Activated naive CD8-positive, alpha-beta T cell treated with anti-CD3 and anti-CD28 coated beads for 36 hours (primary cell): ENCODE measurements at regions not wholly inside any gene's neighbourhood (a gene's known extent, or its start where the extent isn't known, plus 50 kb on each side); places are given as distances from the start of the nearest gene placed in this dataset.

ENCODE experiments used
- DNase-seq: peaks from one replicate; pipeline ENCODE4 v3.0.0; 2021
- H3K27ac Mint-ChIP-seq: one replicate; pipeline ENCODE4 v1.8.0; 2022; ENCODE audit warnings: mild to moderate bottlenecking, moderate library complexity, mixed read lengths
- H3K27me3 Mint-ChIP-seq: one replicate; pipeline ENCODE4 v1.8.0; 2022; ENCODE audit warnings: mild to moderate bottlenecking, mixed read lengths
- H3K36me3 Mint-ChIP-seq: one replicate; pipeline ENCODE4 v1.8.0; 2021; ENCODE audit warnings: mild to moderate bottlenecking, mixed read lengths
- H3K4me1 Mint-ChIP-seq: one replicate; pipeline ENCODE4 v1.8.0; 2021; ENCODE audit warnings: mixed read lengths
- H3K4me3 Mint-ChIP-seq: one replicate; pipeline ENCODE4 v1.8.0; 2022; ENCODE audit warnings: mild to moderate bottlenecking, moderate library complexity, mixed read lengths
- H3K9me3 Mint-ChIP-seq: one replicate; pipeline ENCODE4 v1.8.0; 2022; ENCODE audit warnings: mixed read lengths

- Mint-ChIP-seq H3K36me3 (peaks cover 2% of the 10 kb centered on the region), H3K4me3 (no peak overlapping the region), H3K27me3 (peaks cover 24% of the 10 kb centered on the region), H3K9me3 (no peaks in the 10 kb centered on the region), H3K4me1 (no peaks in the 10 kb centered on the region), H3K27ac (no peak overlapping the region)
- no peak for DNase-seq
Measured at GRCh38 chr22:48900626-48901025, 927.0 kb downstream of the BRD1 start.

GRCh38 chr22:48900327-48900597 is 927.4 kb downstream of the BRD1 start:
- no peaks in the 10 kb centered on the region for H3K4me1 Mint-ChIP-seq
- H3K9me3 Mint-ChIP-seq, result no peaks in the 10 kb centered on the region
- no peak for DNase-seq

GRCh38 chr22:48899523-48900326 is 927.9 kb downstream of the BRD1 start:
- Mint-ChIP-seq H3K36me3 (peaks cover 2% of the 10 kb centered on the region), H3K27ac (no peak overlapping the region), H3K9me3 (no peaks in the 10 kb centered on the region)

More at GRCh38 chr22:48900327-48900597, 927.4 kb downstream of the BRD1 start:
- H3K27ac Mint-ChIP-seq, result no peak overlapping the region
- H3K4me3 Mint-ChIP-seq, result no peak overlapping the region
- peaks cover 2% of the 10 kb centered on the region for H3K36me3 Mint-ChIP-seq
- peaks cover 21% of the 10 kb centered on the region for H3K27me3 Mint-ChIP-seq

GRCh38 chr22:48898524-48899250 is 929.0 kb downstream of the BRD1 start:
- Mint-ChIP-seq H3K9me3 (no peaks in the 10 kb centered on the region), H3K4me1 (no peaks in the 10 kb centered on the region), H3K27ac (no peak overlapping the region), H3K36me3 (no peaks in the 10 kb centered on the region), H3K27me3 (peaks cover 12% of the 10 kb centered on the region), H3K4me3 (no peak overlapping the region)
- no peak for DNase-seq

More at GRCh38 chr22:48899523-48900326, 927.9 kb downstream of the BRD1 start:
- Mint-ChIP-seq H3K4me1 (no peaks in the 10 kb centered on the region), H3K4me3 (no peak overlapping the region), H3K27me3 (peaks cover 15% of the 10 kb centered on the region)
- no peak for DNase-seq

- no peak overlapping the region for H3K27ac Mint-ChIP-seq
- no peak for DNase-seq
- no peaks in the 10 kb centered on the region for H3K36me3 Mint-ChIP-seq
- H3K27me3 Mint-ChIP-seq, result peaks cover 11% of the 10 kb centered on the region
- H3K4me1 Mint-ChIP-seq, result no peaks in the 10 kb centered on the region
- no peak overlapping the region for H3K4me3 Mint-ChIP-seq
- no peaks in the 10 kb centered on the region for H3K9me3 Mint-ChIP-seq
Measured at GRCh38 chr22:48897645-48898370, 929.9 kb downstream of the BRD1 start.

- Mint-ChIP-seq H3K4me1 (no peaks in the 10 kb centered on the region), H3K27me3 (peaks cover 11% of the 10 kb centered on the region), H3K9me3 (no peaks in the 10 kb centered on the region), H3K4me3 (no peak overlapping the region), H3K27ac (no peak overlapping the region), H3K36me3 (no peaks in the 10 kb centered on the region)
- DNase-seq, result no peak
Measured at GRCh38 chr22:48896766-48897644, 930.7 kb downstream of the BRD1 start.

- no peak for DNase-seq
Measured at GRCh38 chr22:48895831-48896765, 931.6 kb downstream of the BRD1 start.

GRCh38 chr22:48895336-48895735 is 932.3 kb downstream of the BRD1 start:
- no peak for DNase-seq
- H3K4me1 Mint-ChIP-seq, result no peaks in the 10 kb centered on the region

More at GRCh38 chr22:48895831-48896765, 931.6 kb downstream of the BRD1 start:
- no peak overlapping the region for H3K4me3 Mint-ChIP-seq
- no peak overlapping the region for H3K27ac Mint-ChIP-seq
- no peaks in the 10 kb centered on the region for H3K9me3 Mint-ChIP-seq
- no peaks in the 10 kb centered on the region for H3K36me3 Mint-ChIP-seq
- peaks cover 11% of the 10 kb centered on the region for H3K27me3 Mint-ChIP-seq
- H3K4me1 Mint-ChIP-seq, result no peaks in the 10 kb centered on the region

GRCh38 chr22:48894804-48895250 is 932.8 kb downstream of the BRD1 start:
- H3K27ac Mint-ChIP-seq, result no peak overlapping the region
- peaks cover 11% of the 10 kb centered on the region for H3K27me3 Mint-ChIP-seq
- DNase-seq, result no peak
- no peaks in the 10 kb centered on the region for H3K9me3 Mint-ChIP-seq
- no peaks in the 10 kb centered on the region for H3K4me1 Mint-ChIP-seq
- no peaks in the 10 kb centered on the region for H3K36me3 Mint-ChIP-seq
- no peak overlapping the region for H3K4me3 Mint-ChIP-seq

More at GRCh38 chr22:48895336-48895735, 932.3 kb downstream of the BRD1 start:
- no peaks in the 10 kb centered on the region for H3K9me3 Mint-ChIP-seq
- no peak overlapping the region for H3K27ac Mint-ChIP-seq
- H3K4me3 Mint-ChIP-seq, result no peak overlapping the region
- H3K27me3 Mint-ChIP-seq, result peaks cover 11% of the 10 kb centered on the region
- no peaks in the 10 kb centered on the region for H3K36me3 Mint-ChIP-seq

- H3K9me3 Mint-ChIP-seq, result no peaks in the 10 kb centered on the region
- H3K27ac Mint-ChIP-seq, result no peak overlapping the region
- H3K27me3 Mint-ChIP-seq, result peaks cover 15% of the 10 kb centered on the region
- no peak for DNase-seq
- no peaks in the 10 kb centered on the region for H3K36me3 Mint-ChIP-seq
- H3K4me3 Mint-ChIP-seq, result no peak overlapping the region
- H3K4me1 Mint-ChIP-seq, result no peaks in the 10 kb centered on the region
Measured at GRCh38 chr22:48894064-48894671, 933.5 kb downstream of the BRD1 start.

- Mint-ChIP-seq H3K36me3 (no peaks in the 10 kb centered on the region), H3K27ac (no peak overlapping the region), H3K4me3 (no peak overlapping the region), H3K27me3 (peaks cover 16% of the 10 kb centered on the region), H3K9me3 (no peaks in the 10 kb centered on the region), H3K4me1 (no peaks in the 10 kb centered on the region)
- no peak for DNase-seq
Measured at GRCh38 chr22:48893288-48894063, 934.2 kb downstream of the BRD1 start.

- Mint-ChIP-seq H3K27me3 (peaks cover 16% of the 10 kb centered on the region), H3K36me3 (no peaks in the 10 kb centered on the region), H3K4me1 (no peaks in the 10 kb centered on the region), H3K27ac (no peak overlapping the region), H3K4me3 (no peak overlapping the region), H3K9me3 (no peaks in the 10 kb centered on the region)
- no peak for DNase-seq
Measured at GRCh38 chr22:48892578-48893287, 934.9 kb downstream of the BRD1 start.
